Ovary (tissue), 7 donors: ENCODE measurements at regions not wholly inside any gene's neighbourhood (a gene's known extent, or its start where the extent isn't known, plus 50 kb on each side); places are given as distances from the start of the nearest gene placed in this dataset.

Experiments used
- DNase-seq, 5 donors: peaks; one replicate each; pipeline ENCODE4 v3.0.0-alpha.2; 2019 to 2020
- H3K27ac ChIP-seq, 2 donors: fragments of 200-600 bp; one replicate each; pipeline versions ENCODE4 v1.5.1 to v1.8.0; 2019 to 2022
- H3K27me3 ChIP-seq: fragments of 200-600 bp; one replicate; pipeline ENCODE4 v1.8.0; 2022
- H3K36me3 ChIP-seq: fragments of 200-600 bp; sonication (generic); one replicate; pipeline ENCODE4 v1.5.1; 2019
- H3K4me1 ChIP-seq: one replicate; pipeline ENCODE4 v1.8.1; 2013; ENCODE audit warnings: mild to moderate bottlenecking, moderate library complexity; ENCODE audit not compliant: insufficient read depth
- H3K4me3 ChIP-seq: fragments of 200-600 bp; sonication (generic); one replicate; pipeline ENCODE4 v1.5.1; 2017
- H3K9me3 ChIP-seq, 2 donors: fragments of 200-600 bp in 1 of 2; sonication (generic) in 1 of 2; one replicate each; pipeline versions ENCODE4 v1.5.1 to v1.8.1; 2013 to 2019; ENCODE audit warnings: mild to moderate bottlenecking in 1 of 2, moderate library complexity in 1 of 2
- EP300 ChIP-seq: sonication (generic); formaldehyde crosslinking; IDR thresholded peaks from one replicate; pipeline ENCODE4 v1.6.1; 2017; ENCODE audit warnings: antibody characterized with exemption
- POLR2A ChIP-seq: fragments of 450-650 bp; IDR thresholded peaks from one replicate; pipeline ENCODE4 v1.6.1; 2017; ENCODE audit warnings: antibody characterized with exemption, mild to moderate bottlenecking, moderate library complexity
- WGBS, 3 donors: extraction: QIAGEN DNeasy Blood & Tissue Kit in 1 of 3; methylation state at CpG; one replicate each; pipeline versions ENCODE4 v1.1.5 to v1.1.7; 2013 to 2017; 5-methylcytosine and 5-hydroxymethylcytosine counted together
- intact Hi-C, 4 donors: fragments of 100-400 bp; cut with DNase I; formaldehyde crosslinking; loops; one replicate each; pipeline versions ENCODE4 v1.11.0 to v1.15.1; 2022 to 2023
- TF ChIP-seq, protein P1 (sequence below), 3 donors: fragments of 450-650 bp in 2 of 3; fragments of 200-600 bp in 1 of 3; IDR thresholded peaks; one replicate each; pipeline versions ENCODE4 v1.5.1 to v1.8.0; 2016 to 2022; ENCODE audit warnings: antibody characterized with exemption in 3 of 3, mild to moderate bottlenecking in 1 of 3
- donor health status: DM: no; HTN: no; CAD: no; lungs with moderate emphysema.
- donor health status: DM: no; HTN: no; CAD: no.
- donor health status: Bipolar disorder and iron deficiency.
- donor health status: DM: no; HTN: no; CAD: no.
- donor health status: DM: yes; HTN: yes; CAD: no.

DNA sequence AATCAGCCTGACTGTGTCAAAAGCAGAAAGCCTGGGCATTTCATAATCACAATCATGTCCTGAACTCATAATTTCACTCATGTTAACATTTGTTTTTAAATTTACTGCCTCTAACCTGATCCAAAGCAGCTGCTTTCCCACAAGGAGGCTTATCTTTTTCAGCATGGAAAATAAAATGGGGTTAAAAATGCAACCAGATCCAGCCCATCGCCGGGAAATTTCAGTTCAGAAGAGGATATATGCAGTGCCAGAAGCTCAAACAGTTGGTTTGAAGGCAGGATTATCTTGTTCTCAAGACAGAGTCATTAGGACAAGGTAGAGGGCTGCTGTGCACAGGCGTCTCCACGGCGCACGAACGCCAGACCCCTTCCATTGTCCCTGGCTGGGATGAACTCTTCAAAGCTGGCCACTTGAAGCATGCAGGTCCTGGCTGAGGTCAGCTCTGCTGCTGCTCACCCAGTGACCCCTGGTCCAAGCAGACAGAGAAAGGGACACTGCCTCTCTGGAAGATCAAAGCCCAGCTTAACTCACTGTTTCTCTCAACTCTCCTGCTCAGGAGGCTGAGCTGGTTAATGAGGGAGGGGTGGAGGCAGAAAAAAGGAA lies 191.1 kb upstream of the HEY2 start:
- TF ChIP-seq POLR2A (no peak), EP300 (no peak)
- TF ChIP-seq, protein P1, sequence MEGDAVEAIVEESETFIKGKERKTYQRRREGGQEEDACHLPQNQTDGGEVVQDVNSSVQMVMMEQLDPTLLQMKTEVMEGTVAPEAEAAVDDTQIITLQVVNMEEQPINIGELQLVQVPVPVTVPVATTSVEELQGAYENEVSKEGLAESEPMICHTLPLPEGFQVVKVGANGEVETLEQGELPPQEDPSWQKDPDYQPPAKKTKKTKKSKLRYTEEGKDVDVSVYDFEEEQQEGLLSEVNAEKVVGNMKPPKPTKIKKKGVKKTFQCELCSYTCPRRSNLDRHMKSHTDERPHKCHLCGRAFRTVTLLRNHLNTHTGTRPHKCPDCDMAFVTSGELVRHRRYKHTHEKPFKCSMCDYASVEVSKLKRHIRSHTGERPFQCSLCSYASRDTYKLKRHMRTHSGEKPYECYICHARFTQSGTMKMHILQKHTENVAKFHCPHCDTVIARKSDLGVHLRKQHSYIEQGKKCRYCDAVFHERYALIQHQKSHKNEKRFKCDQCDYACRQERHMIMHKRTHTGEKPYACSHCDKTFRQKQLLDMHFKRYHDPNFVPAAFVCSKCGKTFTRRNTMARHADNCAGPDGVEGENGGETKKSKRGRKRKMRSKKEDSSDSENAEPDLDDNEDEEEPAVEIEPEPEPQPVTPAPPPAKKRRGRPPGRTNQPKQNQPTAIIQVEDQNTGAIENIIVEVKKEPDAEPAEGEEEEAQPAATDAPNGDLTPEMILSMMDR (IDR thresholded peaks at IDR 0.05), result no peak
- H3K27ac ChIP-seq, result no peak overlapping the region
- DNase-seq, result no peak
- no peaks in the 10 kb centered on the region for H3K9me3 ChIP-seq
- no peak overlapping the region for H3K4me3 ChIP-seq
- intact Hi-C loops, result no loop called here
- peaks cover 2% of the 10 kb centered on the region for H3K4me1 ChIP-seq
- no peaks in the 10 kb centered on the region for H3K36me3 ChIP-seq
- no peaks in the 10 kb centered on the region for H3K27me3 ChIP-seq
- 6 to 14% (median 8%) methylated on average over 7 of the region's 7 CpGs for WGBS, 3 donors

DNA sequence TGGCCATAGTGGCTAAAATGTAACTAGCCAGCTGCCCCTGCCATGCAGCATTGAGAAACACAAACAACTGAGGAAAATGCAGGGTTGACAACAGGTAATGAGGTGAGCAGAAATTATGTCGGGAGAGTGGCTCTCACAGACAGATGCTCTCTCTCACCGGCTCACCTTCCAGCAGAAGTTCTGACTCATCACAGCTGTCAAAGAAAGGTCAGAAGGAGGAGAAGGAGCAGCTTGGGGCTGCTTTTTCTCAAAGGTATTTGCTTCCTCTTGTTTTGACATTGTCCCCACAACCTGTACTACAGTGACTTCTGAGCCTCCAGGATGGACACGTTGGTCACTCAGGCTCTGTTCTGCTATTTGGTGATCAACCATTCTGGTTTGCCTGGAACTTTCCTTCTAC lies 190.5 kb upstream of the HEY2 start:
- no peak for TF ChIP-seq POLR2A
- TF ChIP-seq, protein P1 (IDR thresholded peaks at IDR 0.05), result no peak
- TF ChIP-seq EP300, result no peak
- no peak overlapping the region for H3K4me3 ChIP-seq
- WGBS, 3 donors, result 44 to 48% (median 47%) methylated on average over 3 of the region's 3 CpGs
- no peak overlapping the region for H3K27ac ChIP-seq
- intact Hi-C loops, result no loop called here
- H3K36me3 ChIP-seq, result no peaks in the 10 kb centered on the region
- no peak for DNase-seq
- no peaks in the 10 kb centered on the region for H3K27me3 ChIP-seq
- no peaks in the 10 kb centered on the region for H3K9me3 ChIP-seq
- peaks cover 2% of the 10 kb centered on the region for H3K4me1 ChIP-seq

DNA sequence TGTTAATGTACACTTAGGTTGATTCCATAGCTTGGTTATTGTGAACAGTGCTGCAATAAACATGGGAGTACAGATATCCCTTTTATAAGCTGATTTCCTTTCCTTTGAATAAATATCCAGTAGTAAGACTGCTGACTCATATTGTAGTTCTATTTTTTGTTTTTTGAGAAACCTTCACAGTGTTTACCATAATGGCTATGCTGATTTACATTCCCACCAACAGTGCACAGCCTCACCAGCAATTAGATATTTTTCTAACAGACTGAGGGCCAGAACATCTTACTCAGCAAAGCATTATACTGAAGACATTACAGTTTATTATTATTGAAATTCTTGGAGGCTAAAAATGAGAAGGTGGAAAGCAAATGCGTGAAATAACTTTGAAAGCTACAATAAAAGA lies 187.3 kb upstream of the HEY2 start:
- TF ChIP-seq, protein P1 (IDR thresholded peaks at IDR 0.05), result no peak
- TF ChIP-seq EP300, result no peak
- no peak for TF ChIP-seq POLR2A
- intact Hi-C loops, result no loop called here
- H3K4me1 ChIP-seq, result peaks cover 2% of the 10 kb centered on the region
- no peak for DNase-seq
- H3K27me3 ChIP-seq, result no peaks in the 10 kb centered on the region
- no peaks in the 10 kb centered on the region for H3K9me3 ChIP-seq
- no peaks in the 10 kb centered on the region for H3K36me3 ChIP-seq
- WGBS, 3 donors, result 32 to 76% (median 46%) methylated on average over 1 of the region's 1 CpG
- no peak overlapping the region for H3K27ac ChIP-seq
- no peak overlapping the region for H3K4me3 ChIP-seq

DNA sequence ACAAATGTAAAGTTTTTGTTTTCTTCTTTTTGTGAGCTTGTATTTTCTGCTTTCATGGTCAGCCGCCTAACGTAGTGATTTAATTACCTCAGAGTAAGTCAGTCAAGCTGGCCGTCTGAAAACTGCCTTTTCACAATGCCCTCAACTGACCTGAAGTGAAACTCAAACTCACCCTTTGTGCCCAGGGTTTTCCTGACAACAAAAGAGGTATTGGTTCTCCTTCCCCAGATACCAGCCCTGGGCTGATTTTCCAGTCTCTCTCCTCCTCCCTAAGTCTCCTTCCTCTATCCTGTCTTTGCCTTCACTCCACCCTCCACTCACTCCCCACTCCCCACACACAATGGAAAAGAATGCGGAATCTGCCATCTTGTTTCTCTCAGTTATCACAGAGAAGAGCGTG lies 184.5 kb upstream of the HEY2 start:
- H3K4me3 ChIP-seq, result no peak overlapping the region
- TF ChIP-seq POLR2A (no peak), EP300 (no peak)
- no peak overlapping the region for H3K27ac ChIP-seq
- 82 to 86% (median 83%) methylated on average over 5 of the region's 5 CpGs for WGBS, 3 donors
- H3K27me3 ChIP-seq, result no peaks in the 10 kb centered on the region
- intact Hi-C loops, result no loop called here
- H3K9me3 ChIP-seq, result no peaks in the 10 kb centered on the region
- no peaks in the 10 kb centered on the region for H3K4me1 ChIP-seq
- no peak for DNase-seq
- no peaks in the 10 kb centered on the region for H3K36me3 ChIP-seq

DNA sequence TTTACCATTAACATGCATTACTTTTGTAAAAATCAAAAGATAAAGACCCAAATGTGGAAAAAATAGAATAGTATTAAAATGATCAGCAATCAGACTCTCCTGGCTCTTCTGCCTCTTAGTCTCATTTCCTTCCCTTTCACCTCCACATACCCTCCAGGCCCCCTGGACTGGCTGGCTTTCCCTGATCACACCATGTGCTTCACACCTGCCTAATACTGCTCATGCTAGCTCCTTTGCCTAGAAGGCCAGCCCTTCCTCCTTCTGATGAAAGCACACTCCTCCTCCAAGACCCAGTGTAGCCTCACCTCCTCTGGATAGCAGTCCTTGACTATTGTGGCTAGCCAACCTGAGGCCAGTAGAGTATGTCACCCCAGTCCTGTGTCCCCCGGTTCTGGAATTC lies 182.0 kb upstream of the HEY2 start:
- Histone ChIP-seq H3K27me3 (no peaks in the 10 kb centered on the region), H3K4me1 (no peaks in the 10 kb centered on the region), H3K9me3 (no peaks in the 10 kb centered on the region), H3K36me3 (no peaks in the 10 kb centered on the region), H3K27ac (no peak overlapping the region), H3K4me3 (no peak overlapping the region)
- TF ChIP-seq POLR2A (no peak), EP300 (no peak)
- TF ChIP-seq, protein P1 (IDR thresholded peaks at IDR 0.05), result no peak
- 94 to 98% (median 95%) methylated on average over 1 of the region's 1 CpG for WGBS, 3 donors
- DNase-seq, result no peak
- intact Hi-C loops, result no loop called here
